ENCODE measurements at regions not wholly inside any gene's neighbourhood (a gene's known extent, or its start where the extent isn't known, plus 50 kb on each side); places are given as distances from the start of the nearest gene placed in this dataset.
A peak's percentile ranks its signal among the peaks of the same experiment; 100 is the strongest.
"Not testable (repeated sequence)": the region's sequence is repeated elsewhere in the genome, so short reads cannot be mapped to it uniquely, and the experiment has no call there.

GRCh38 chr5:102154791-102155605 lies 141.1 kb downstream of the SLCO4C1 start:
- H3K27ac ChIP-seq (ENCODE audit: low read depth); H3K36me3 ChIP-seq (ENCODE audit: insufficient read depth); H3K4me1 ChIP-seq (ENCODE audit: insufficient read depth); DNase-seq (ENCODE audit: extremely low spot score): not testable (repeated sequence)
- 88% methylated on average over 54 of the region's 54 CpGs for WGBS
- peak overlapping the region; percentile 8 for H3K4me3 ChIP-seq (ENCODE audit: low read depth, low read length)

- 91% methylated on average over 2 of the region's 2 CpGs for WGBS
- H3K36me3 ChIP-seq (ENCODE audit: insufficient read depth), result no peaks in the 10 kb centered on the region
- H3K27ac ChIP-seq (ENCODE audit: low read depth), result no peak overlapping the region
- no peak overlapping the region for H3K4me3 ChIP-seq (ENCODE audit: low read depth, low read length)
- no peaks in the 10 kb centered on the region for H3K4me1 ChIP-seq (ENCODE audit: insufficient read depth)
- no peak for DNase-seq (ENCODE audit: extremely low spot score)
These were observed 141.8 kb downstream of the SLCO4C1 start for GRCh38 chr5:102154291-102154690.

- 38% methylated on average over 5 of the region's 5 CpGs for WGBS
- no peak overlapping the region for H3K4me3 ChIP-seq (ENCODE audit: low read depth, low read length)
- peak; percentile 32 for DNase-seq (ENCODE audit: extremely low spot score)
These were observed 142.9 kb downstream of the SLCO4C1 start for GRCh38 chr5:102153003-102153759.

GRCh38 chr5:102139029-102139428 lies 157.1 kb downstream of the SLCO4C1 start:
- Histone ChIP-seq H3K4me3 (ENCODE audit: low read depth, low read length) (no peak overlapping the region), H3K36me3 (ENCODE audit: insufficient read depth) (no peaks in the 10 kb centered on the region), H3K27ac (ENCODE audit: low read depth) (no peak overlapping the region), H3K4me1 (ENCODE audit: insufficient read depth) (no peaks in the 10 kb centered on the region)
- DNase-seq (ENCODE audit: extremely low spot score), result no peak
- WGBS, result 64% methylated on average over 2 of the region's 2 CpGs

More at GRCh38 chr5:102153003-102153759, 142.9 kb downstream of the SLCO4C1 start:
- Histone ChIP-seq H3K4me1 (ENCODE audit: insufficient read depth) (no peaks in the 10 kb centered on the region), H3K27ac (ENCODE audit: low read depth) (no peak overlapping the region), H3K36me3 (ENCODE audit: insufficient read depth) (no peaks in the 10 kb centered on the region)

- WGBS, result 80% methylated on average over 4 of the region's 4 CpGs
- Histone ChIP-seq H3K4me3 (ENCODE audit: low read depth, low read length) (no peak overlapping the region), H3K27ac (ENCODE audit: low read depth) (no peak overlapping the region), H3K4me1 (ENCODE audit: insufficient read depth) (no peaks in the 10 kb centered on the region), H3K36me3 (ENCODE audit: insufficient read depth) (no peaks in the 10 kb centered on the region)
- no peak for DNase-seq (ENCODE audit: extremely low spot score)
These were observed 157.8 kb downstream of the SLCO4C1 start for GRCh38 chr5:102138243-102138653.

- DNase-seq (ENCODE audit: extremely low spot score), result no peak
- no peaks in the 10 kb centered on the region for H3K4me1 ChIP-seq (ENCODE audit: insufficient read depth)
- 94% methylated on average over 3 of the region's 3 CpGs for WGBS
These were observed 165.2 kb downstream of the SLCO4C1 start for GRCh38 chr5:102130890-102131289.

GRCh38 chr5:102130386-102130785 lies 165.7 kb downstream of the SLCO4C1 start:
- Histone ChIP-seq H3K4me3 (ENCODE audit: low read depth, low read length) (no peak overlapping the region), H3K36me3 (ENCODE audit: insufficient read depth) (no peaks in the 10 kb centered on the region), H3K4me1 (ENCODE audit: insufficient read depth) (no peaks in the 10 kb centered on the region), H3K27ac (ENCODE audit: low read depth) (no peak overlapping the region)
- 89% methylated on average over 5 of the region's 5 CpGs for WGBS
- DNase-seq (ENCODE audit: extremely low spot score), result no peak

More at GRCh38 chr5:102130890-102131289, 165.2 kb downstream of the SLCO4C1 start:
- Histone ChIP-seq H3K4me3 (ENCODE audit: low read depth, low read length) (no peak overlapping the region), H3K36me3 (ENCODE audit: insufficient read depth) (no peaks in the 10 kb centered on the region), H3K27ac (ENCODE audit: low read depth) (no peak overlapping the region)

- WGBS, result 41% methylated on average over 3 of the region's 3 CpGs
These were observed 176.8 kb downstream of the SLCO4C1 start for GRCh38 chr5:102119252-102119651.

GRCh38 chr5:102115736-102116135 lies 180.3 kb downstream of the SLCO4C1 start:
- Histone ChIP-seq H3K36me3 (ENCODE audit: insufficient read depth) (no peaks in the 10 kb centered on the region), H3K27ac (ENCODE audit: low read depth) (no peak overlapping the region), H3K4me1 (ENCODE audit: insufficient read depth) (no peaks in the 10 kb centered on the region), H3K4me3 (ENCODE audit: low read depth, low read length) (no peak overlapping the region)
- WGBS, result 71% methylated on average over 1 of the region's 1 CpG
- no peak for DNase-seq (ENCODE audit: extremely low spot score)

More at GRCh38 chr5:102119252-102119651, 176.8 kb downstream of the SLCO4C1 start:
- DNase-seq (ENCODE audit: extremely low spot score), result no peak
- Histone ChIP-seq H3K36me3 (ENCODE audit: insufficient read depth) (no peaks in the 10 kb centered on the region), H3K4me3 (ENCODE audit: low read depth, low read length) (no peak overlapping the region), H3K4me1 (ENCODE audit: insufficient read depth) (no peaks in the 10 kb centered on the region), H3K27ac (ENCODE audit: low read depth) (no peak overlapping the region)

- no peak for DNase-seq (ENCODE audit: extremely low spot score)
- H3K27ac ChIP-seq (ENCODE audit: low read depth), result no peak overlapping the region
- H3K36me3 ChIP-seq (ENCODE audit: insufficient read depth), result no peaks in the 10 kb centered on the region
- no peak overlapping the region for H3K4me3 ChIP-seq (ENCODE audit: low read depth, low read length)
- H3K4me1 ChIP-seq (ENCODE audit: insufficient read depth), result no peaks in the 10 kb centered on the region
- 85% methylated on average over 9 of the region's 9 CpGs for WGBS
These were observed 181.5 kb downstream of the SLCO4C1 start for GRCh38 chr5:102114525-102115069.

- 86% methylated on average over 3 of the region's 3 CpGs for WGBS
- Histone ChIP-seq H3K4me1 (ENCODE audit: insufficient read depth) (no peaks in the 10 kb centered on the region), H3K27ac (ENCODE audit: low read depth) (no peak overlapping the region), H3K36me3 (ENCODE audit: insufficient read depth) (no peaks in the 10 kb centered on the region), H3K4me3 (ENCODE audit: low read depth, low read length) (no peak overlapping the region)
- no peak for DNase-seq (ENCODE audit: extremely low spot score)
These were observed 188.2 kb downstream of the SLCO4C1 start for GRCh38 chr5:102107865-102108264.

- Histone ChIP-seq H3K4me3 (ENCODE audit: low read depth, low read length) (no peak overlapping the region), H3K27ac (ENCODE audit: low read depth) (no peak overlapping the region), H3K4me1 (ENCODE audit: insufficient read depth) (no peaks in the 10 kb centered on the region), H3K36me3 (ENCODE audit: insufficient read depth) (no peaks in the 10 kb centered on the region)
- no peak for DNase-seq (ENCODE audit: extremely low spot score)
These were observed 189.5 kb downstream of the SLCO4C1 start for GRCh38 chr5:102106599-102106998.

- 82% methylated on average over 9 of the region's 9 CpGs for WGBS
- DNase-seq (ENCODE audit: extremely low spot score), result no peak
- no peaks in the 10 kb centered on the region for H3K4me1 ChIP-seq (ENCODE audit: insufficient read depth)
- no peaks in the 10 kb centered on the region for H3K36me3 ChIP-seq (ENCODE audit: insufficient read depth)
- no peak overlapping the region for H3K4me3 ChIP-seq (ENCODE audit: low read depth, low read length)
- H3K27ac ChIP-seq (ENCODE audit: low read depth), result no peak overlapping the region
These were observed 196.2 kb downstream of the SLCO4C1 start for GRCh38 chr5:102099766-102100331.

All from urinary bladder (tissue), 3 donors.